ENCODE measurements at regions not wholly inside any gene's neighbourhood (a gene's known extent, or its start where the extent isn't known, plus 50 kb on each side); places are given as distances from the start of the nearest gene placed in this dataset.
A peak's percentile ranks its signal among the peaks of the same experiment; 100 is the strongest.
"Not testable (repeated sequence)": the region's sequence is repeated elsewhere in the genome, so short reads cannot be mapped to it uniquely, and the experiment has no call there.

GRCh38 chr2:31735716-31736115 is 155.0 kb upstream of the SRD5A2 start:
- FAIRE-seq: no peak

DNA sequence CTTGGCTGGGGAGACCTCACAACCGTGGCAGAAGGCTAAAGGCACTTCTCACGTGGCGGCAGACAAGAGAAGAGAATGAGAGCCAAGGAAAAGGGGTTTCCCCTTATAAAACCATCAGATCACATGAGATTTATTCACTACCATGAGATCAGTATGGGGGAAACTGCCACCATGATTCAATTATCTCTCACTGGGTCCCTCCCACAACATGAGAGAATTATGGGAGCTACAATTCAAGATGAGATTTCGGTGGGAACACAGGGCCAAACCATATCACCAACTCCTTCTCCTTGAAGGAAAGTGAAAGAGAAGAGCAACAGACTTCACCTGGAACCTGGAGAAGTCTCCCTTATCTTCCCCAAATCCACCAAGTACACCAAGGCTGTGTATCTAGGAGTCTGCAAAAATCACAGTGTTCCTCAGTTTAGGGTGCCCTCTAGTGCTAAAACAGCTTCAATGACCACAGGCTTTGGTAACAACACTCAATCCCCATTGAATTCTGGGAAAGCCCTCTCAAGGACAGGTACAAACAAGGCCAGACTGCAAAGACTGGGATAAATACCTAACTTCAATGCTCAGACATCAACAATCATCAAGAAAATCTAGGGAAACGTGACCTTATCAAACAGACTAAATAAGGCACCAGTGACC is 148.8 kb upstream of the SRD5A2 start:
- peak; percentile 80 for FAIRE-seq

GRCh38 chr2:31729065-31729439 is 148.3 kb upstream of the SRD5A2 start:
- no peak for FAIRE-seq

DNA sequence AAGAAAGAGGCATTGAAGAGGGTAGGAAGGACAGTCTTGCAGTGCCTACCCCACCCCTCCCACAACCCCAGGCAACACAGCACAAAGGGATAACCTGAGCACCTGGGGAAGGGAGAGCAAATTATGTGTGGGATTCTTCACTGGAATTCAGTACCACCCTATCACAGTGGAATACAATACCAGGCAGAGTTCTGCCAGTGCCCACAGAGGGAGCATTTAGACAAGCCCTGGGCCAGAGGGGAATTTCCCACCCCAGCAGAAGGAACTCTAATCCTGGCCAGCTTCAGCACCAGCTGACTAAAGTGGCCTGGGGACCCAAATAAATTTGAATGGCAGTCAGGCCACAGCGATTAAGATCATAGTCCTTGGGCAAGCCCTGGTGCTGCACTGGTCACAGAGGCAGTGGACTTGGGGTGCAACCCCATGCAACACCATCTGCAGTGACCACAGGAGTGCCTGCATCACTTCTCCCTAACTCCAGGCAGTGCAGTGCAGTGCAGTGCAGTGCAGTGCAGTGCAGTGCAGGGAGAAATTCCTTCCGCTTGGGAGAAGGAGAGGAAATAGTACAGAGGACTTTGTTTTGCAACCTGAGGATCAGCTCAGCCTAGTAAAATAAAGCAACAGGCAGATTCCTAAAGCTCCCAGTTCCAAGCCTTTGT is 147.8 kb upstream of the SRD5A2 start:
- no peak for FAIRE-seq

- no peak for FAIRE-seq
These were observed 145.7 kb upstream of the SRD5A2 start for GRCh38 chr2:31726457-31726856.

DNA sequence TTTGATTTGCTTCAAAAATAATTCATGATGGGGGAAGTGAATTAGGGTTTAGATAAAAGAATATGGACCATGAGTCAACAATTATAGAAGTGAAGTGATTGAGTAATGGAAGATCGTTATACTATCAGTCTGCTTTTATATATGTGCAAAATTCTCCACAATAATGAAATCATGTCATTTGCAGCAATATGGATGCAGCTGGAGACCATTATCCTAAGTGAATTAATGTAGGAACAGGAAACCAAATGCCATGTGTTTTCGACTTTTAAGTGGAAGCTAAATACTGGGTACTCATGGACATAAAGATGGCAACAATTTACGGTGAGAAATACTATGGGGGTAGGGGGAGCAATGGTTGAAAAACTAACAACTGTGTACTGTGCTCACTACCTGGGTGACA is 144.7 kb upstream of the SRD5A2 start:
- FAIRE-seq: no peak

DNA sequence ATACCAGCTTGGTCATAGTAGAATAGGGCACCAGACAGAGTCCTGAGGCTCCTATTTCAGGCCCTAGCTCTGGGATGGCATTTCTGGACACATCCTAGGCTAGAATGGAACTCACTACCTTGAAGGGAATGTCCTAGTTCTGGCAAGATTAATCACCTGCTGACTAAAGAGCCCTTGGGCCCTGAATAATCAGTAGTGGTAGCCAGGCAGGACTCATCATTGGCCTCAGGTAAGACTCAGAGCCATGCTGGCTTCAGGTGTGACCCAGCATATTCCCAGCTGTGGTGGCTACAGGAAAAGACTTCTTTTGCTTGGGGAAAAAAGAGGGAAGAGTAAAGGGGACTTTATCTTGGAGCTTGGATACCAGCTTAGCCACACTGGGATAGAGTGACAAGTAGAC is 131.0 kb upstream of the SRD5A2 start:
- FAIRE-seq: no peak

DNA sequence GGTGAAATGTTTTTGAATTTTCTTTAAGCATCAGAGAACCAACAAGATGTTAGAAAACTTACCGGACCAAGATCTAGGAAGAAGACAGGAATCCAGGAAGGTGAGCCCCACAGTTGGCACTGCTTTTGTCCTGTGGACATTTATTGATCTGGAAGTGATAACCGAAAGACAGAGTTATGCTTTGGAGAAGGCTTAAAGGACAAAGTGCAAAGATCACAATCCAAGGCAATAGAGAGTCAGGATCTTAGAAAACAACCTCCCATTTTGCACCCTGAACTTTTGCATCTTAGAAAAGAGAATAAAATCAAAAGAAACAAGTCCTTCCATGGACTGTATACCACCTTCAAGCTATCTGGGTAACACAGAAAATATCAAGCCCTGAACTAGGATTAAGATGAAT is 129.4 kb upstream of the SRD5A2 start:
- no peak for FAIRE-seq

GRCh38 chr2:31707992-31708391 is 127.3 kb upstream of the SRD5A2 start:
- no peak for FAIRE-seq

GRCh38 chr2:31704561-31705212 is 123.9 kb upstream of the SRD5A2 start:
- no peak for FAIRE-seq

DNA sequence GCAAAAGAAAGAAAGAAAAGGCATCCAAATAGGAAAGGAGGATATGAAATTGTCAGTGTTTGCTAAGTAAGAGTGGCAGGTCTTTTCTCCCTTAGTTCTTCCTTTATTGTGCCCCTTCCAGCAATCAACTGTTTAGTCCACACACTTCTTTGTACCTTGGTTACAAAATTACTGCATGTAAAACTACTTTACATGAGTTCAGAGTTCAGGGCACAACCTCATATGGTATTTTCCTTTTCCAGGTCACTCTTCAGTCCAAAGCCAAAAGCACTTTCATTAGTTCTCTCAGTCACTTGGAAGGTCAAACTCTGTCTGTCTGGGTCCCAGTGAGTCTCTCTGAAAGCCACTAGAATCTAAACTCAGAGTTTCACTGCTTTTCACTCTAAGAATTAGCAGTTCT is 122.5 kb upstream of the SRD5A2 start:
- no peak for FAIRE-seq

DNA sequence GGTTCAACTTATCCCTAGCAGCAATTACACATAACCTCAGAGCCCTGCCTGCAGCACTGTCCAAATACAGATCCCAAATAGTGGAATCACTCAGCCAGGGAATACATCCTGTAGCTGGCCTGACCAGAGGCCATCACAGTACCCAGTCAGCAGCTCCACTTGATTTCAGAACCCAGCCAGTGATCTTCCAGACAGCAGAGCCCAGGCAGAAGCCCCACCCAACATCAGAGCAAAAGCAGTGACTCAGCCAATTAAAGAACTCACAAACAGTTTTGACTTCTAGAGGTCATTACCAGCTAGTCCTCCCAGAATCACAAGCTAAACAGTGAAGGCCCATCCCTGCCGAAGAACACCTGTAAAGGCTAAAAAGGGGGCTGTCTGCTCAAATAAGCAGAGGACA is 118.0 kb upstream of the SRD5A2 start:
- FAIRE-seq: no peak

- FAIRE-seq: no peak
These were observed 115.3 kb upstream of the SRD5A2 start for GRCh38 chr2:31696068-31696467.

DNA sequence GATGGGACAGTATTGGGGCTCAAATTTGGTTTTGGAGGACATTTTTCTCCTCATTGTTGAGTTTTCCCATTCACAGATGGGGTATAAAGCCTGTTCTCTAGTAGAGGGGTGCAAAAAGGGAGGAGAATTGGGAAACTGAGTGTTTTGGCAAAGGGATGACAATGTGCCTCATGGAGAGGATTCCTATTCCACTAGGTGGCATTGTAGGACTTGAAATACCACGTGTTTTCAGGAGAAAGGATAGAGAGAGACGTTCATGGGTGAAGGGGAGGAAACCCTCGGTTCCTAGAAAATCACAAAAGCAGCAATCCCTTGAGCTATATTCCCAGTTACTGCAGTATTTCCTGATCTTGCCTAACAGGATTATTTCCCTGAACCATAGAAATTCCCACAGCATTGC is 113.7 kb upstream of the SRD5A2 start:
- FAIRE-seq: no peak

DNA sequence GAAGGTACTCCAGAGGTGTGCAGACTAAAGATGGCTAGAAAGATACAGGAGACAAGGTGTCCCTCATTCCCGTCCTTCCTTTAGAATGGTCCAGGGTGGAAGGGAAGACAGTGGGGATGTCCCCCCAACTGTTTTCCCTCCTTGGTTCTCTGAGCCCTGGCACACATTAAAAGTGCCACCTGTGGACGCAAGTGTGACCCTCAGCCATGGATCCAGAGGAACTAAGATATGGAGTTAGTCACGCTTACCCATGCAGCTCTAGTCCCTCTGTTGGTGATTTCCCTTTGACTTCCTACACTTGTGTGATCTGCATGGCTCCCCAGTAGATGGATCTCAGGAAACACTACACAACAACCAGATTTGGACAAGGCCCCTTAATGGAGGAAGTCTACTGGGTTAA is 113.1 kb upstream of the SRD5A2 start:
- no peak for FAIRE-seq

DNA sequence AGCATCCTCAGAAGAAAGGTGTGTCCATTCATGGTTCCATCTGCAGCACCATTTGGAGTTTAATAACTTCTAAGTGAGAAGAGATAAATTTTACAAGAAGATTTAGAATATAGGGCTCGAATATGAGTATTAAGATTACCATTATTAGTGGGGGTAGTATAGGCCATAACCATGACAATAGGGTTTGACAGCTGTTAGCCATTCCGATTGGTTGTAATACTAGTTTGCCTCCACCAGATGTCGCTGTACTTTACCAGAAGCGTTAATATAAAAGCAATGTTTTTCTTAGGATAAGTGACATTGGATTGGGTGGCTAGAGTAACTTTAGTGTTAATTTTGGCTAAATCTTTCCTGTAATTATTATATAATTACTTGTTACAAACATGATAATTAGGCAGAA is 107.5 kb upstream of the SRD5A2 start:
- FAIRE-seq: no peak

DNA sequence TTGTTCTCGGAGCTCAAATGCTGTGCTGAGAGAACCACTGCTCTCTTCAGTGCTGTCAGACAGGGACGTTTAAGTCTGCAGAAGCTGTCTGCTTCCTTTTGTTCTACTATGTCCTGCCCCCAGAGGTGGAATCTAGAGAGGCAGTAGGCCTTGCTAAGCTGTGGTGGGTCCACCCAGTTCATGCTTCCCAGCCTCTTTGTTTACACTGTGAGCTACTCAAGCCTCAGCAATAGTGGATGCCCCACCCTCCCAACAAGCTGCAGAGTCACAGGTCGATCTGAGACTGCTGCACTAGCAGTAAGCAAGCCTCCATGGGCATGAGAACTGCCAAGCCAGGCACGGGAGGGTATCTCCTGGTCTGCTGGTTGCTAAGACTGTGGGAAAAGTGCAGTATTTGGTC is 102.8 kb upstream of the SRD5A2 start:
- not testable (repeated sequence) for FAIRE-seq

GRCh38 chr2:31675485-31675901 is 94.8 kb upstream of the SRD5A2 start:
- FAIRE-seq: no peak

GRCh38 chr2:31674446-31674845 is 93.7 kb upstream of the SRD5A2 start:
- no peak for FAIRE-seq

DNA sequence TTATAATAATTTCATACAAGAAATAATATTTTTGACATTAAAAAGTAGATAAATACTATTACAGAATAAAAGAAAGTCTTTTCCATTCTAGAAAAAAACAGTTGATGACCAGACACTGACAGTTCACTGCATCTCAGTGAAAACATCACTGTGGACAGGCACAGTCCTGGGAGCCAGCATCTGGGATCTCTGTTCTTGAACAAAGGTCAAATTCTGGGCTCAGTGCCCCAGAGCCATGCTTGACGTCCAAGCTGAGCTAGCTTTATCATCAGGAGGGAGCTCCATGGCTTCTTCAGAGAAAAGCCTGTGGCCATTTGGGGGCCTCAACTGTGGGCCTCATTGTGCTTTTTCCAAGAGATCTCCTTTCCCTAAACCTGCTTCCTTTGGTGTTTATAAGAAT is 86.1 kb upstream of the SRD5A2 start:
- no peak for FAIRE-seq

- no peak for FAIRE-seq
These were observed 84.4 kb upstream of the SRD5A2 start for GRCh38 chr2:31664949-31665724.

- FAIRE-seq: no peak
These were observed 80.1 kb upstream of the SRD5A2 start for GRCh38 chr2:31660812-31661335.

DNA sequence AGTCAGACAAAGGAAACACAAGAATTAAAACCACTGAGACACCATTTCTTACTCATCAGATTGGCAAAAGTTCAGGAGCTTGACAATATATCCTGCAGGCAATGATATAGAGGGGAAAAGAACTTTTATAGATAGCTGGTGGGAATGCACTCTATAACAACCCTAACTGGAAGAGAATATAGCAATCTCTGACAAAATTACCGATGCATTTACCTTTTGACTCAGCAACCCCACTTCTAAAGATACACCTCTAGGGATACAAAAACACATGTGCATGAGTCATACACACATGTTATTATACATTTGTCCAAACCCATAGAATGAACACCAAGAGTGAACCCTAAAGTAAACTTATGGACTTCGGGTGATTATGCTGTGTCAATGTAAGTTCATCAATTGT is 79.4 kb upstream of the SRD5A2 start:
- no peak for FAIRE-seq

- no peak for FAIRE-seq
These were observed 73.5 kb upstream of the SRD5A2 start for GRCh38 chr2:31654241-31654640.
